ENCODE measurements at regions not wholly inside any gene's neighbourhood (a gene's known extent, or its start where the extent isn't known, plus 50 kb on each side); places are given as distances from the start of the nearest gene placed in this dataset.

- H4K20me1 ChIP-seq (ENCODE audit: insufficient read depth, low read length) = no peaks in the 10 kb centered on the region
- Mint-ChIP-seq H3K4me3 (ENCODE audit: unreplicated experiment) (no peak overlapping the region), H3K9me3 (ENCODE audit: unreplicated experiment) (peaks cover 2% of the 10 kb centered on the region), H3K27ac (ENCODE audit: unreplicated experiment) (no peak overlapping the region), H3K27me3 (ENCODE audit: low read depth, unreplicated experiment) (no peaks in the 10 kb centered on the region), H3K4me1 (ENCODE audit: low read depth, unreplicated experiment) (peaks cover 17% of the 10 kb centered on the region), H3K36me3 (ENCODE audit: low read depth, unreplicated experiment) (peaks cover 12% of the 10 kb centered on the region)
- no peaks in the 10 kb centered on the region for H3K9me3 ChIP-seq (ENCODE audit: insufficient read depth, low read depth, low read length)
- no peak overlapping the region for H2AFZ ChIP-seq (ENCODE audit: low read depth, low read length)
- TF ChIP-seq CTCF (IDR thresholded peaks at IDR 0.05; ENCODE audit: insufficient read depth, low read depth, low read length) (no peak), EZH2 (IDR thresholded peaks at IDR 0.05; ENCODE audit: insufficient read depth, low read length) (no peak)
- FAIRE-seq (no peak), DNase-seq (ENCODE audit: low read depth) (no peak)
- no peaks in the 10 kb centered on the region for H3K79me2 ChIP-seq (ENCODE audit: insufficient read depth, low read length)
- no peaks in the 10 kb centered on the region for H3K36me3 ChIP-seq (ENCODE audit: insufficient read depth, low read length)
- no peaks in the 10 kb centered on the region for H3K4me1 ChIP-seq (ENCODE audit: insufficient read depth, low read length)
- H3K4me2 ChIP-seq (ENCODE audit: low read length) = no peak overlapping the region
- H3K27me3 ChIP-seq (ENCODE audit: insufficient read depth, low read length) = no peaks in the 10 kb centered on the region
- H3K27ac ChIP-seq (ENCODE audit: low read depth, low read length) = no peak overlapping the region
- no peak overlapping the region for H3K9ac ChIP-seq (ENCODE audit: low read length)
- H3K4me3 ChIP-seq (ENCODE audit: insufficient read depth, low read depth, low read length) = no peak overlapping the region
Measured at GRCh38 chr6:21972516-21972915, 324.3 kb downstream of the PRL start.

GRCh38 chr6:21977346-21977745, 319.5 kb downstream of the PRL start:
- no peak overlapping the region for H3K27ac Mint-ChIP-seq (ENCODE audit: unreplicated experiment)
- Histone ChIP-seq H4K20me1 (ENCODE audit: insufficient read depth, low read length) (no peaks in the 10 kb centered on the region), H2AFZ (ENCODE audit: low read depth, low read length) (no peak overlapping the region), H3K9ac (ENCODE audit: low read length) (no peak overlapping the region), H3K9me3 (ENCODE audit: insufficient read depth, low read depth, low read length) (no peaks in the 10 kb centered on the region), H3K4me3 (ENCODE audit: insufficient read depth, low read depth, low read length) (no peak overlapping the region), H3K27me3 (ENCODE audit: insufficient read depth, low read length) (no peaks in the 10 kb centered on the region), H3K4me1 (ENCODE audit: insufficient read depth, low read length) (no peaks in the 10 kb centered on the region), H3K4me2 (ENCODE audit: low read length) (no peak overlapping the region), H3K79me2 (ENCODE audit: insufficient read depth, low read length) (no peaks in the 10 kb centered on the region), H3K36me3 (ENCODE audit: insufficient read depth, low read length) (no peaks in the 10 kb centered on the region), H3K27ac (ENCODE audit: low read depth, low read length) (no peak overlapping the region)
- peaks cover 35% of the 10 kb centered on the region for H3K36me3 Mint-ChIP-seq (ENCODE audit: low read depth, unreplicated experiment)
- no peak overlapping the region for H3K4me3 Mint-ChIP-seq (ENCODE audit: unreplicated experiment)
- H3K4me1 Mint-ChIP-seq (ENCODE audit: low read depth, unreplicated experiment) = no peaks in the 10 kb centered on the region
- TF ChIP-seq EZH2 (IDR thresholded peaks at IDR 0.05; ENCODE audit: insufficient read depth, low read length) (no peak), CTCF (IDR thresholded peaks at IDR 0.05; ENCODE audit: insufficient read depth, low read depth, low read length) (no peak)
- H3K9me3 Mint-ChIP-seq (ENCODE audit: unreplicated experiment) = peaks cover 2% of the 10 kb centered on the region
- no peaks in the 10 kb centered on the region for H3K27me3 Mint-ChIP-seq (ENCODE audit: low read depth, unreplicated experiment)
- FAIRE-seq = no peak
- DNase-seq (ENCODE audit: low read depth) = no peak

- no peaks in the 10 kb centered on the region for H3K27me3 Mint-ChIP-seq (ENCODE audit: low read depth, unreplicated experiment)
- H3K4me1 ChIP-seq (ENCODE audit: insufficient read depth, low read length) = no peaks in the 10 kb centered on the region
- no peak overlapping the region for H2AFZ ChIP-seq (ENCODE audit: low read depth, low read length)
- no peak overlapping the region for H3K4me3 Mint-ChIP-seq (ENCODE audit: unreplicated experiment)
- H3K9me3 ChIP-seq (ENCODE audit: insufficient read depth, low read depth, low read length) = no peaks in the 10 kb centered on the region
- TF ChIP-seq CTCF (IDR thresholded peaks at IDR 0.05; ENCODE audit: insufficient read depth, low read depth, low read length) (no peak), EZH2 (IDR thresholded peaks at IDR 0.05; ENCODE audit: insufficient read depth, low read length) (no peak)
- no peak for DNase-seq (ENCODE audit: low read depth)
- no peak overlapping the region for H3K4me2 ChIP-seq (ENCODE audit: low read length)
- no peaks in the 10 kb centered on the region for H3K4me1 Mint-ChIP-seq (ENCODE audit: low read depth, unreplicated experiment)
- H3K9me3 Mint-ChIP-seq (ENCODE audit: unreplicated experiment) = no peaks in the 10 kb centered on the region
- no peaks in the 10 kb centered on the region for H3K27me3 ChIP-seq (ENCODE audit: insufficient read depth, low read length)
- no peaks in the 10 kb centered on the region for H4K20me1 ChIP-seq (ENCODE audit: insufficient read depth, low read length)
- no peaks in the 10 kb centered on the region for H3K79me2 ChIP-seq (ENCODE audit: insufficient read depth, low read length)
- H3K36me3 Mint-ChIP-seq (ENCODE audit: low read depth, unreplicated experiment) = peaks cover 23% of the 10 kb centered on the region
- H3K36me3 ChIP-seq (ENCODE audit: insufficient read depth, low read length) = no peaks in the 10 kb centered on the region
- FAIRE-seq = no peak
- no peak overlapping the region for H3K27ac Mint-ChIP-seq (ENCODE audit: unreplicated experiment)
- no peak overlapping the region for H3K4me3 ChIP-seq (ENCODE audit: insufficient read depth, low read depth, low read length)
- no peak overlapping the region for H3K27ac ChIP-seq (ENCODE audit: low read depth, low read length)
- no peak overlapping the region for H3K9ac ChIP-seq (ENCODE audit: low read length)
Measured at GRCh38 chr6:21981235-21981833, 315.5 kb downstream of the PRL start.
